ENCODE measurements at regions not wholly inside any gene's neighbourhood (a gene's known extent, or its start where the extent isn't known, plus 50 kb on each side); places are given as distances from the start of the nearest gene placed in this dataset.
"Not testable (repeated sequence)": the region's sequence is repeated elsewhere in the genome, so short reads cannot be mapped to it uniquely, and the experiment has no call there.

GRCh38 chr3:75260975-75261374 lies 403.2 kb upstream of the FRG2C start:
- not testable (repeated sequence) for TF ChIP-seq CTCF, POLR2AphosphoS5, POLR2A (IDR thresholded peaks at IDR 0.05)

Measured in prostate gland (tissue), 2 donors.